Left renal pelvis (tissue), 4 donors: ENCODE measurements at regions not wholly inside any gene's neighbourhood (a gene's known extent, or its start where the extent isn't known, plus 50 kb on each side); places are given as distances from the start of the nearest gene placed in this dataset.

Source experiments
- DNase-seq, 4 donors: peaks; one replicate each; pipeline ENCODE4 v3.0.0-alpha.2; 2013; ENCODE audit warnings: low read depth in 4 of 4, low spot score in 3 of 4

DNA sequence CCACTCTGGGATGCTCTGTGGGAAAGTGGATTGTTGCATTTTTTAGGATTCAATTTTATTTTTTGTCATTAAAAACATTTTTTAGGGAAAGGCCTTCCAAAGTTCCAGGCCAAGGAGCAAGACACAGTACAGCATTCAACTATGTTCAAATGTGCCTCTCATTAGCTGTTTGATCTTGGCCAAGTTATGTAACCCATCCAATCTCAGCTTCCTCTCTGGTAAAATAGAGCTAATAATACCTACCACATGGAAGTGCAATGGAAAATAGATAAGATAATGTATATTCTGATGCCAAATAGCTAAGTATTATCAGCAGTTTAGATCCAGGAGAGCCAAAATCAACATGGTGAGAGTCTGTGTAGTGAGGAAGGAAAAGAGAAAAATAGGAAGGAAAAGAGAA lies 220.3 kb upstream of the SESN3 start:
- no peak for DNase-seq

DNA sequence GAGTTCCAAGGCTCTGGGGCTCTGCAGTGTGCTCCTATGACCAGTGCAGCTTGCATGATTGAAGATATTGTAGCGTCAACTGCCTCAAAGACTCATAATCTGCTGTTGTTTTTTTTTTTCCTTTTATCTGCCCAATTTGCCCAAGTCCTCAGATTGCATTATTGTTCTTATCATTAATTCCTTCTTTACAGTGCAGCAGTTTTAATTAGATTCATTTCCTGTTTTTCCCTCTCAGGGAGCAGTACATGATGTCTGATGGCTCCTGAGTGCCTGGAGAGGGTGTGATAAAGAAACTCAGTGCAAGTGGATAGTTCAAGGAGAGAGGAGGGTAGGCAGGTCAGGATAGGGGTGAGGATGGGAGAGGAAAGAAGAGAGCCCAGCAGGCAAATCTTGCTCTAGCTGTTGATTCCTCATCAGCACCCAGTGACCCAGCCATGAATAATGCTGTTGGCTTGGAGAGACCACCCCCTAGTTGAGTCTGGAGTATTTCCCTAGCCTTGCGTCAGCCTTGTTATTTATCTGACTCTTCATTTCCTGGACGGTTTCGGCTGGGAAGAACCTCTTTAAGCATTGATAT lies 219.6 kb upstream of the SESN3 start:
- DNase-seq = no peak

DNA sequence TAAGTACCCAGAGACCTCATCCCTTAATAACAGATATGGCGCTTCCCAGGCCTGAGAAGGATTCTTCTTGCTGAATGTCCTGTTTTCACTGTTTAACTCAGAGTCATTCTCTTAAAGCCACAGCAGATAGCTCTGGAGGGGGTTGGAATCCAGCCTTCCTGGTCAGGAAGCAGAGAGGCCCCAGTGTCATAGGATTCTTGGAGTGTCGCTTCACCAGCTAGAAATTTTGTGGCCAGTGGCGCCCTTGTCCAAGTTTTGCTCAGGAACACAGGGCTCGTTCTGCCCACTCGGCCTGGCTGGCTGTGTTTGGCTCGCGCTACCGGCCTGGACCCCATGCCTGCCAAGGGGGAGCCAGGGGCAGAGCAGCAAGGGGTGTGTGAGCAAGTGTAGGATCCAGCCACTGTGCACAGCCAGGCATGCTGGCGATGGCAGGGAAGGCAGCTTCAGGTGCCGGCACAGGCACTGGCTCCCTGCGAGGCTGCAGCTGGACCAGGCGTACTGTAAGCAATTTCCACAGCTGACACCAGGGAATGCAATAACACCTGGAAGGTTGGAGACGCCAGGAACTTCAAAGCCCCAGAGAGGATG lies 214.8 kb upstream of the SESN3 start:
- DNase-seq = no peak

DNA sequence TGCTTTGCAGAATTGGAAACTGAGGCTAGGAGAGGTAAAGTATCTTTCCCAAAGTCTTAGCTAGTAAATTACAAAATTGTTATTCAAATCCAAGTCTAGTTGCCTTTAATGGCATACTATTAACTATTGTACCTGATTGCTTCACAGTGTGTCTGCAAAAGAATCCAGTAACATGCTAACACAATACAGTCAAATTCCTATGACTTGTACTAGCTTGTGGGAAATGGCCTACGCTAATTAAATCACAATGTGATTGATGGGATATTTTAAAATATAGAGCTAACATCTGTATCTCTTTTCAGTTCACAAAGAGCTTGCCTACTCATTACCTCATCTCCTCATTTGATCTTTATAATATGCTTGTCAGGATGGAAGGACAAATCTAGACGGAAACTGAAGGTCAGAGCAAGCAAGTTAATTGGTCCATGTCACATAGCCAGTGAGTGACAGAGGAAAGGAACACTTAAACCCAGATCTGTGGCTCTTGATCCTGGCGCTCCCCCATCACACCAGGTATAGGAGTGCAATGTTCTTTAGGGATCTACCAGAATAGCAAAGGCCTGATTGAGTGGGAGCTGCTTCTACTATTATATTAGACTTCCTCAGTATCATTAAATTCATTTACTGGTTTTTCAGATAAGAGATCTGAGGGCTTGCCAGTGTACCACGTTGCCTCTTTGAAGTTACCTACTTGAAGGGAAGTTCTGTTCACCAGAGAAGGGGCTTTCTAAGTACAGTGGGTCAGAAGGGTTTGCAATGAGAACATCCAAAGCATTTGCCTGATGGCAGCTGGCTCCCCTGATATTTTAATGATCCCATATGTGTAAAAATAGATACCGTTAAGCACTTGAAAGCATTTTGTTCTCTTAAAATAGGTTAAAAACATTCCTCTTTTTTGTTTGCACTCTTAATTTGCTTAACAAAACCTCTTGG lies 213.6 kb upstream of the SESN3 start:
- DNase-seq = no peak

DNA sequence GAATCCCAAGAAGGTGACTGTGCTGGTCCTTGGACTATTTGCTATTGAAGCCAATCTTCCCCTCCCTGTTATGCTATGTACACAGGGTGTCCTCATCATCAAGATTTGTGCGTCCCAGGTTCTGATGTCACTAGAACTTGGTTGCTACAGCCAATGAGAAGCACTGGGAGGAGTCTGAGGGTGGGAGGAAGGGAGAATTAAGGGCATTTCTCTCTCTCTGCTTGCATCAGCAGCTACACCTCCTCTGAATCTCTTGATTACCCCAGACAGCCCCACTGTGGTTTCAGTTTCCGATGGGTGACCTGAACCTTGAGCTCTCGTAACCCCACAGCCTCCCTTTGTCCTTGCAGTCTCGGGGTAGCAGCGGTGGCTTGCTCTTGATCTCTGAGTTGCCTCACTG lies 212.4 kb upstream of the SESN3 start:
- no peak for DNase-seq

DNA sequence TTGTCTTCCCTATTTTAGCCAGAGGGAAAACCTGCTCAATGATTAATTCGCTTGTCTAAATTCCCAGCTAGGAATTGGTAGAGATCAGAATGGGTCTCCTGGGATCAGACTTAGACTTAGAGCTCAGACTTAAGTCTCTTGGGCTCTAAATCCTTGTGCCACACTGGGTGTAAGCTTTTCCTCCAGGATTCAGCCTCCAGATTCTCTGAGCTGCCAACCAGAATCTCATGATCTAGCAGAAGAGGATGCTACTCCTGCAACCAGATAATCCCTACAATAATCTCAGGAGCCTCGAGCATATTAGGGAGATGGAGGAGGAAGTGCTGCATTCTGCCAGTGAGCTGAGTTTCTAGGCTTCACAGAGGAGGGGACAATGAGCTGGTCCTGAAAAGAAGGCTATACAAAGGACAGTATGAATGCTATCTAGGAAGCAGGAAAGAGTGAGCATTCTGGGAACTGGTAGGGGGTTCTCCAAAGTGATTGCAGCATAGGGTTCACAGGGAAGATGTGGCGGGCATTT lies 211.6 kb upstream of the SESN3 start:
- no peak for DNase-seq

DNA sequence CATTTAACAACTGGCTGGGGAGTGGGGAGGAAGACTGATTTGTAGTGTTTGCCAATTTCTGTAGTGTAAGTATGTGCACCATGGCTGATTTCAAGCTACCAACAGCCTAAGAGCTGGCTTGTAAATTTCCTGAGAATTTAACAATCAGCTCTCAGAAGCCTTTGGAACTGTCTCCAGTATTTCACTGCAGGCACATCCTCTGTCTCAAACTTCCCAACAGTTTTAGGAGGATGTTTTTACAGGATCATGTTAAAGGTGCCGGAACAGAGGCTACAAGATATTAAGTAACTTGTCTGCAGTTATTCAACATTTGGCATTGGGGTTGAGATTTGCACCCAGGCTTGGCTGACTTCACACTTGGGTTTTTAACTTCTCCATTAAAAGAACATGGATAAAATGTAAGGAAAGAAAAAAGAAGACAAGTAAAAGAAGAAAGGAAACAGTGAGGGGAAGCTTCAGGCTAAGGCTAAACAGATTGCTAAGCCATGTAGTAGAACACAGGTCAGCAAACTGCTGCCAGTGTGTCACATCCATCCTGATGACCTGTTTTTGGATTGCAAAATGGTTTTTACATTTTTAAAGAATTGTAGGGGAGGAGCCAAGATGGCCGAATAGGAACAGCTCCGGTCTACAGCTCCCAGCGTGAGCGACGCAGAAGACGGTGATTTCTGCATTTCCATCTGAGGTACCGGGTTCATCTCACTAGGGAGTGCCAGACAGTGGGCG lies 204.8 kb upstream of the SESN3 start:
- DNase-seq = peak in 1 of 4 donors; percentile 35

DNA sequence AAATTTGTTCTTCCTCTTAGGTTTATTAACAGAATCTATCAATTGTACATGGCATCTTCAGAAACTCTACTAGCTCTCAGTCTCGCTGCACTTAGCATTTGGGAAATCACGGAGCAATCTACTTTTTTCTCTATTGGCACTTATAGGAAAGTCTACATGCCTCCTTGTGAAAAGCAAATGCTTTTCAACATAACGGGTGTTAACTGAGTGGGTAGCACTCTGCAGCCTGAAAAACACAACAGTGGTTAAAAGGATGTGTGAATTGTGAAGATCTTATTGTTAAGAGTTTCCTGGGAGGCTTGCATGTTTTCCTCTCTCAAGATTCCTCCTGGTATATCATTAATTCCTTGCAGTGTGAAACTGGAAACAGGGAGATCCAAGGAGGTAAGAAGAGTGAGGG lies 204.2 kb upstream of the SESN3 start:
- DNase-seq = no peak

DNA sequence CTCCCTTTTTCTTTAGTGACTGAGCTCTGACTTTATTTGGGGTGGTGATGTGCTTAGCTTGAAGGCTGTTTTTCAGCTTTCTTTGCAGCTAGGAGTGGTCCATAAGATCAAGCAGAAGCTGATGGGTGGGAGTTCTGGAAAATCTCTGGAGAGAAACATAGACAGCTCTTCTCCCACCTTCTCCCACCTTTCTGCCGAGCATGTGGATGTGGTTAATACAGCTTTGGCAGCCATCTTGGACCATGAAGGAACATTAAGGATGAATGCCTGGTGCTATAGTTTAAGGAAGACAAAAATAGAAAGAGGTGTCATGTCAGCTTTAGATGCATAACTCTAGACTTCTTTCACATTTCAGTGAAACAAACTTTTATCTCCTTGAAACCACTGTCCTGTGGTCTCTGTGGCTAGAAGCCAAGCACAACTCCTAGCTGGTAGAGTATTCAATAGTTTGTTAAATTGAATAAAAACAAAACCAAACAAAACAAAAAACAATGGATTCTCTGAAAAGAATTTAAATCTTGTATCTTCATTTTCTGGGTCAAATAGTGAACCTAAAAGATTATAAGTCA lies 203.6 kb upstream of the SESN3 start:
- no peak for DNase-seq

DNA sequence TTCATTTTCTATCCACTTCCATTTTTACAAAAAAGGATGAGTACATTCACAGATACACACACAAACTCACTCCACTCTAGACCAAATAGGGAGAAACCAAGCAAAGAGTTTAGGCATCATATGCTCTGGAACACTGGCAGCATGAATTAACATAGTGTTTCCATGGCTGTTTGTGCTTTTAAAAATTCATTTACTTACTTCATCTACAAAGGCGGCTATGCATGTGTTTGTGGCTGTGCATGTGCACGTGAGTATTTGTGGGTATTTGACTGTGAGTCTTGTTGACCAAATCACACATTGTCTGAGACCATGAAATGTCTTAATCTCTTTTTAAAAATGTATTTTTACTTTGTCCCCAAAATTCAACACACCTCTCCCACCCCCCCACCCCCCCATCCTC lies 203.0 kb upstream of the SESN3 start:
- no peak for DNase-seq

DNA sequence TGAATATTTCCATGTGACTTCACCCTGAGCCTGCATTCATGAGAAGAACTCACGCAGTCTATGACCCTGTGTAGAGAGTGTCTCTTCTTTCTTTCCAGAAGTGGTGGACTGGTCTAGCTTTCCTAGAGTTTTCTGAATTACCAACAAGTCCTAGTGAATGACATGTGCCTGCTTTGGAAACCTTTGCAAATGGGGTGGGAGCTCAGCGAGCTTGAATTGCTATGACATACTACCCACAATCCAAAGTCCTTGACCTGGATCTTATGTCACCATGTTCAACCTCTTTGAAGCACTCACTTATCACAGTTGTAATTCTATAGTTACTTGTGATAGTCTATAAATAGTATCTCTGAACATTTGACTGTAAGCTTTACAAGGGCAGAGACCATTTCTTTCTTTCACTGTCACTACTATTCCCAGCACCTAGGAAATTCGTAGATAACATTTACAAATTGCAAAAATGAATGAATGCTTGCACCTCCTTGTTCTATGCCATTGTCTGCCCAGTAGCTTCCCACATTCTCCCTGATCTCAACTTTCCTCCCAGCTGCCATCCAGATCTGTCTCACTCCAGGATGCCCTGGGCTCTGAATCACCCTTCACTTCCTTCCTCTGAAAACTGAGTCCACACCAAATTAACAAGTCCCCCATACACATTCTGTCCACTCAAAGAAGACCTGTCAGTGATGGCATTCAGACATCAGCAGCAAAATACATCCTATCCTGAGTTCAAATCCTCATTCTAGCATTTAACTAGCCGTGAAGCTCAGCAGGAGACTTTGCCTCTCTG lies 201.9 kb upstream of the SESN3 start:
- no peak for DNase-seq

DNA sequence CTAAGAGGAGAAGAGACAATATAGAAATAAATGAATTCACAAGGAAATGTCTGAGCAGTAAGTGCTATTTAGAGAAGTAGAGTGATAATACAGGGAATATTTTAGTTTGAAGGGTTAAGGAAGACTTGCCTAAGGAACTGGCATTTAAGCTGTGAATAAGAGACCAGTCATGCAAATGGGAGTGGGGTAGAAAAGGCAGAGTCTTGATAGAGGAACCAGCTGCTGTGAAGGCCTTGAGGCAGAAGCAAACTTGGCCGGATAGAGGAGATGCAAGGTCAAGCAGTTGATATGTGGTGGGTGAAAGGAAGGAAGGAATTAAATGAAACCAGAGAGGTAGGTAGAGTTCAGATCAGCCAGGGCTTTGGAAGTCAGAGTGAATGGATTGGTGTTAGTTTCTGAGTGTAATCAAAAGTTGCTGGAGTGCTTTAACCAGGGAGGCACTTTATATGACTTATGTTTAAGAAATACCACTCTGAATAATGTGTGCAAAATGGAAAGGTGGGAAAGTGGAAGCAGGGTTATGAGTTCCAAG lies 198.4 kb upstream of the SESN3 start:
- no peak for DNase-seq

DNA sequence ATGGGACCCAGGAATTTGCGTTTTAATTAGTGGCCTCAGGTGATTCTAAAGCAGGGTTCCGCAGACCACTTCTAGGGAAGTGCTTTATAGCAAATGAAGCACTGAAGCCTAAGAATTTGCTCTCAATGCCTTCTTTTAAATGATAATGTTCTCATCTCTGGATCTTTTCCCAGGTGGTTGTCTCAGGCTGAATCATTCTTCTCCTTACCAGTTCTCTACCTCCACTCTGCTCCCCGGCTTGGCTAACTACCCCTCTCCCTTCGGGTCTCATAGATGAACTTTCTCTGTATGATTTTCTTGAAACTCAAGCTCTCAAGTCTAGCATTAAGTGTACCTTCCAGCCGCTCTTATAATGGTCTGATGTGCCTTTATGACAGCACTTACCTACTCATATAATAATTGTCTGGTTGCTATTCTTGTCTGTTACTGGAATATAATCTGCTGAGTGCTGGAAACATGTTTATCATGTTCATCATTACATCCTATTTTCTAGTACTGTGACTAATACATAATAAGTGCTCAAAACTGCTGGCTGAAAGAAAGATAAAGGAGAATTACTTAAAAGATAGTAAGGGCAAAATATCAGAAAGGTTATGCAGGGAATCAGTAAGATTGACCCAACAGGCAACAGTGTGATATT lies 195.9 kb upstream of the SESN3 start:
- DNase-seq = no peak

DNA sequence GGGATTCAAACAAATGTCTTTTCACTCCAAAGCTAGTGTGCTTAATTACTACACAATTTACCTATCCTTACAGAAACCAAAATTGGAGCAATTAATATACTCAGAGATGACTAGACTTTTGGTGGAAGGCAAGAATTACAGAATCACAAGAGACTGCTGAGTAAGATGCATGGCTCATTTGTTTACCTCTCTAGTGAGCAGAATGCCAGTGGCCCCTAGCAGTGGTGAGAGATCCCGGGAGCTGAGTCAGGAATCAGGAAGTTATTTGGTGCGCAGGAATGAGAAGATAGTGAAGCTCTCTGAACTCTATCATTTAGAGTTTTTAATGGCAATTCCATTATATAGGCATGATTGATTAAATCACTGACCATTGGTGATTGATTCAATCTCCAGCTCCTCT lies 188.9 kb upstream of the SESN3 start:
- DNase-seq = no peak

DNA sequence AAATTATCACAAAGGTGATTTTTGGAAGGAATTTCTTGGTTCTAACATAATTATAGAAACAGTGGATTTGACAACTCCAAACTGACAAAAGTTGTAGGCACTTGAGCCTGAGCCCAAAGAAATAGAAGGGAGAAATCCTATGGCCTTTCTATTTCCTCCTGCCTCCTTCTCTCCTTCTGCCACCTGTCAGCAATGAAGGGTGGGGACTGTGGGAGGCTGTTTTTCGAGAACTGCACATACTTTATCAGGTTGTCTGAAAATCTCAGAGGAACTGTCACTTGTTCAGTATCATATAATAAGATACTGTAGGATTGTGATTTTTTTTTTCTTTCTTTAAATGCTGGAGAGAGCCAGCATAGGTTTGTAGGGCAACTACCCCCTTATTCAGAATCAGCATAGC lies 187.9 kb upstream of the SESN3 start:
- DNase-seq = no peak

DNA sequence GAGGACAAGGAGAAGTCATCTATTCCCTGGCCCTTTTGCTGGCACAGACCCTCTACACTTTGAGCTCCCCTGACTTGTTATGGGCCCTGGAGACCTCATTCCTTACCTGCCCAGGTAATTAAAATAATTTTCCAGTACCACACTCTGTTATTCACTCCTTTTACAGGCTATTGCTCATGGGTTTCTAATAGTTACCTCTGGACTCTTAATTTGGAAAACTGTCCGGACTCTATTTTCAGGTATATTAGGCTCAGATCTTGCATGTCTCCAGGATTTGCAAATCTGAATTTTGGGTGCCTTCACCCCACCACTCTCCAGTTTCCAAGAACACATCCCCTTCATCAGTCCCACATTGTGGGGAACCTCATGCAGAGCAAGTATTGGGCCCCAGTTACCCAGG lies 186.8 kb upstream of the SESN3 start:
- DNase-seq = no peak

DNA sequence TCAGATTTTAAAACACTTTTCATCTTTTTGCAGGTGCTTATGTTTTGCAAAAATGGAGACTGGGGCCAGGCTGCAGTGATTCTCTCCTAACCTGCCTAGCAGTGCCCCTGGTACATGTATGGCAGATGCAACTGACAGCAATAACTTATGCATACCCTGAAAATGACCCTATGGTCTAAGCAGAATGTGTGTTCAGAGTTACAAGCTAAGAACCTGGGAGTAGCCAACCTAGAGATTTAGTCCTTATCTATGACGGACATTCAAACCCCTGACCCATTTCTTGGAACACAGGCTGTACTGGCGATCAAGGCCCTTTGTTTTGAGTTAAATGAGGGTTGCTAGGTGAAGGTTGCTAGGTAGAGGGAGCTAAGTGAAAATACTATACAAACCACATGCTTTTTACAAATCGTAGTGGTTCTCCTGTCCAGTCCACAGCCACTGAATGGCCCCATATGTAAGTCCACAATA lies 184.9 kb upstream of the SESN3 start:
- no peak for DNase-seq

DNA sequence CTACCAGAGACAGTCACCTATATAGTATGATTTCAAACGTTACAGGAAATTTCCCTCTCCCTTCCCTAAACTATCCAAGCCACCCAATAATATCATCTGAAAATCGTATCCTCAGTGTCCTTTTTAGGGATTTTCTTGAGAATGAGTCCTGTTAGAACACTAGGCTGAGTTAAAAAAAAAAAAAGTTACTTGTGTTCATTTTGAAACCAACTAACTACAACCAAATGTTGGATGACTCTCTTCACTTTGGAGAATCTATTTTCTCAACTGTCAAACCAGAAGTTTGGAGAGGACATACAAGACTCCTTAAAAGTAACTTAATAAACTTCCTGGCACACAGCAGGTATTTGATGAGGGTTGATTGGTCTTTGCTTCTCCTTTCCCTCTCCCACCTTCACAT lies 183.2 kb upstream of the SESN3 start:
- no peak for DNase-seq

DNA sequence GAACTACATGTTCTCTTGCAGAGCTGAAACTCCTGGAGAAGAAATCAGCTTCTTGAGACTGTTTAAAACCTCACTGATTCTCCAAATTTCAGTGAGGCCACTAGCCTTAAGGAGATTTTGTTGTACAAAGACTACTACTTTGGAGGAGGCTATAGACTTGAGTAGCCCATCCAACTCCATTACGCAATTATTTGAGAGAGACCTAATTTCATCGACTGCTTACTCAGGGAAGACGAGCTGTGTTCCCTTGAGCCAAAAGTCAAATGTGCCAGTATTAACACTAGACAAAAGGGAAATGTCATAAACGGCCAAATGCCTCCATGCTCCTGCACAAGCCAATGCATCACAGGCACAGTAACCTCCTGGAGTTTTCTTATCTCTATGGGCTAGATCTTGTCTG lies 182.8 kb upstream of the SESN3 start:
- no peak for DNase-seq
